ENCODE measurements at regions not wholly inside any gene's neighbourhood (a gene's known extent, or its start where the extent isn't known, plus 50 kb on each side); places are given as distances from the start of the nearest gene placed in this dataset.

DNA sequence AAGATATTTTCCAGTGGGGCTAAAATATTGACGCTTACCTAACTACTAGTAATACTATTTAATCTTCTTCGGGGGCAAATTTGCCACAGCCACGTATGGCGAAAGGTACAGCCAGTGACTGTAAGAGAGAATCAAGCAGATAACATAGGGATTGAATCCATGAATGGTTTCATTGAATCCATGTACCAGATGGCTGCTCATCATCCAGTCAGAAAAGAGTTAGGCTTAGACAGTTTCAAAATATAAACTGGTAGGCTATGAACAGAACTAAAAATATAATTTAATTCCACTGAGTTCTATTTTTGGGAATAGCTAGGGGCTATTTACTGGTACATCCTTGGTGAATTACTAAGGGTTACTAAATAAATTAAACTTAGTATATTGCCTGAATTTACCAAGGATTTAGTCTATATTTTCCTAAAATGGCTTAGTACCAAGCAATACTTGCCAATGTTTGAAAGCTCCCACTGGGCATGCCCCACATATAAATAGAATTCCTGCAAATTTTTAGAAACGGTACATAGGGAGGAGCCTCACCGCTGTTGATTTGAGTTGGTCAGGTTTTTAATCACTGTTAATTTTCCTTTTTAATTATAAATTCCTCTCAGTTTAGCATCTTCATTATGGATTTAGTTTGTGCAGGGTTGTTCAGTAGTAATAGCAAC, 55.8 kb upstream of the VLDLR start:
- no peak overlapping the region for H3K4me3 ChIP-seq (ENCODE audit: control insufficient read depth, low read depth, low read length)
- DNase-seq (ENCODE audit: low read depth): no peak
- TF ChIP-seq CTCF (conservative IDR thresholded peaks at IDR 0.05; ENCODE audit: control insufficient read depth, insufficient read depth, low read depth, low read length): no peak

DNA sequence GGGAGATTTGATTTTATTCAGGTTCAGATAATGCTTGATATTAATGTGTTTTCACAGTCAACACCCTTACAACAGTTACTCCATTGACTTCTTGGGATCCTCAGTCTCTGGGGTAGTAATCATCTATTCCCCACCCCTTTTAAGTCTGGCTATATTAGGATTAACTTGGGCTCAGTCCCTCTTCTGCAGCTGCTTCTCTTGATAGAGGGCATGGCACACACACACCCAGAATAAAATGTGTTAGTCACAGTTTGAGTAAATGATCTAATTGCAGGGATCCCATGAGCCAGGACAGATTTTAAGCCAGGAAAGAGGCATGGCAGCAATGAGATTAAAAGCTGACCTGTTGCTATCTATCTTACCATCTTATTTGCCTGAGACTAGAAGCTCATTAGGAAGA, 53.7 kb upstream of the VLDLR start:
- no peak overlapping the region for H3K4me3 ChIP-seq (ENCODE audit: control insufficient read depth, low read depth, low read length)
- peak; percentile 8 for DNase-seq (ENCODE audit: low read depth)
- TF ChIP-seq CTCF (conservative IDR thresholded peaks at IDR 0.05; ENCODE audit: control insufficient read depth, insufficient read depth, low read depth, low read length): no peak

- no peak for TF ChIP-seq CTCF (conservative IDR thresholded peaks at IDR 0.05; ENCODE audit: control insufficient read depth, insufficient read depth, low read depth, low read length)
- H3K4me3 ChIP-seq (ENCODE audit: control insufficient read depth, low read depth, low read length): no peak overlapping the region
- no peak for DNase-seq (ENCODE audit: low read depth)
Measured at GRCh38 chr9:2568689-2569088, 52.9 kb upstream of the VLDLR start.

- no peak for TF ChIP-seq CTCF (conservative IDR thresholded peaks at IDR 0.05; ENCODE audit: control insufficient read depth, insufficient read depth, low read depth, low read length)
- DNase-seq (ENCODE audit: low read depth): peak; percentile 79
- no peak overlapping the region for H3K4me3 ChIP-seq (ENCODE audit: control insufficient read depth, low read depth, low read length)
Measured at GRCh38 chr9:2570615-2571479, 50.7 kb upstream of the VLDLR start.
